HEK293T (cell line): ENCODE measurements at regions not wholly inside any gene's neighbourhood (a gene's known extent, or its start where the extent isn't known, plus 50 kb on each side); places are given as distances from the start of the nearest gene placed in this dataset.

Experiments used
- BHLHE40 ChIP-seq: fragments of 450-650 bp; IDR thresholded peaks from 2 replicates; pipeline ENCODE4 v1.6.1; 2016; ENCODE audit warnings: mild to moderate bottlenecking, moderate library complexity, borderline replicate concordance
- ELF4 ChIP-seq: fragments of 450-650 bp; IDR thresholded peaks from 2 replicates; pipeline ENCODE4 v1.6.1; 2017; ENCODE audit warnings: antibody characterized with exemption
- TF ChIP-seq, protein P1 (sequence below): fragments of 450-650 bp; IDR thresholded peaks from 2 replicates; pipeline ENCODE4 v1.6.1; 2016

DNA sequence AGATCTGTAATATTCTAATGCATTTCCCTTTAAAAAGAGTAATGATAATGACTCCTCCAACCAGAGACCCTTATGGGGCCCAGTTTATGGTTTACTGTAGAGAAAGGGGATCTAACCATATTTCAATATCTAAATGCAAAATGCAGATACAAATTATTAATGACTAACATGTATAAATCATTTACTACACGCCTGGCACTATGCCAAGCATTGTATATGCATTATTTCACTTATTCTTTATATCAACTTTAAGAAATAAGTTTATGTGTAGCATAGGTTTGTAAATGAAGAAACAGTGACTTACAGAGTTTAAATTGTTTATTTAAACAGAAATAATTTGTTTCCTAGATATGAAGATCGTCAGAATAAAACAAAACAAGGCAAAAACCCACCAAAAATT is 86.2 kb upstream of the SCEL start:
- TF ChIP-seq BHLHE40, result no peak
- no peak for TF ChIP-seq ELF4
- TF ChIP-seq, protein P1, sequence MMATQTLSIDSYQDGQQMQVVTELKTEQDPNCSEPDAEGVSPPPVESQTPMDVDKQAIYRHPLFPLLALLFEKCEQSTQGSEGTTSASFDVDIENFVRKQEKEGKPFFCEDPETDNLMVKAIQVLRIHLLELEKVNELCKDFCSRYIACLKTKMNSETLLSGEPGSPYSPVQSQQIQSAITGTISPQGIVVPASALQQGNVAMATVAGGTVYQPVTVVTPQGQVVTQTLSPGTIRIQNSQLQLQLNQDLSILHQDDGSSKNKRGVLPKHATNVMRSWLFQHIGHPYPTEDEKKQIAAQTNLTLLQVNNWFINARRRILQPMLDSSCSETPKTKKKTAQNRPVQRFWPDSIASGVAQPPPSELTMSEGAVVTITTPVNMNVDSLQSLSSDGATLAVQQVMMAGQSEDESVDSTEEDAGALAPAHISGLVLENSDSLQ, result no peak
